LHCN-M2 (cell line): ENCODE measurements at regions not wholly inside any gene's neighbourhood (a gene's known extent, or its start where the extent isn't known, plus 50 kb on each side); places are given as distances from the start of the nearest gene placed in this dataset.

Experiments
- DNase-seq: peaks from one replicate; pipeline ENCODE4 v3.0.0-alpha.2; 2012; ENCODE audit warnings: low read depth

GRCh38 chr13:84885868-84886267 lies 913.4 kb downstream of the SLITRK6 start:
- DNase-seq = no peak

GRCh38 chr13:84873951-84874350 lies 925.3 kb downstream of the SLITRK6 start:
- no peak for DNase-seq

DNA sequence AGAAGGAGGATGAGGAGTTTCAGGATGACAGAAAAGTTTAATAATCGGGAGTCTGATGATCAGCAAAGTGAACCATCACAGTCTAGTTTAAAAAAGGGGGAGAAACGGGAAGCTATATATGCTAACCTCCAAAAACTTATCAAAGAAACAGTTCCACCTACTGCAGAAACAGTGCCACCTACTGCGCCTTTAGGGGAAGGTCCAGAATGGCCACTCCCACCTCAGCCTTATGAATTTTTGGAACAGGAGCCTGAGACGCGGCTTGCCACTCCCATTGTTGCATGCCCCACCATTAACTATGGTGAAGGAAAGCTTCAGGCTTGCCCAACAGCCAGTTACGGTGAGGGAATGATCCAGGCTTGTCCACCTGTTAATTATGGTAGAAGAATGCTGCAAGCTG lies 929.0 kb downstream of the SLITRK6 start:
- peak; percentile 1 for DNase-seq

GRCh38 chr13:84867246-84867645 lies 932.0 kb downstream of the SLITRK6 start:
- DNase-seq = no peak

DNA sequence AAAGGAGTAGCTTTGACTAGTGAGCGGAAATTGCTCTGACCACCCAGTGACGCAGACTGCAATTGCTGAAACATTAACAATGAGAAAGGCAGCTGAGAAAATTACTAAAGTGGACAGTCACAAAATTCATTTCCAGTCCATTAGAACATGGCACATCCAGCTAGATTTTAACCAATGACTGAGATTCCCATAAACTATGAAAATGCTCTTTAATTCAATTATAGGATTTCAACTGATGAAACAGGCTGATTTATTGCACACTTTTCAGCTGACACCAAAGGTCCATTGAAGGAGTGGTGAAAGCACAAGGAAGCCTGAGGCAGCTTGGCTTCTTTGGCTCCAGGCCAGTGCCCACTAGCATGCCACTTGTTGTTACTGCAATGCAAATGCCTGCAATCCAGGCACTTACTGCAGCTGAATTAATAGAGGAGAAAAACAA lies 933.4 kb downstream of the SLITRK6 start:
- DNase-seq = peak; percentile 1

- DNase-seq = no peak
Observed at GRCh38 chr13:84864341-84864740, 934.9 kb downstream of the SLITRK6 start.

DNA sequence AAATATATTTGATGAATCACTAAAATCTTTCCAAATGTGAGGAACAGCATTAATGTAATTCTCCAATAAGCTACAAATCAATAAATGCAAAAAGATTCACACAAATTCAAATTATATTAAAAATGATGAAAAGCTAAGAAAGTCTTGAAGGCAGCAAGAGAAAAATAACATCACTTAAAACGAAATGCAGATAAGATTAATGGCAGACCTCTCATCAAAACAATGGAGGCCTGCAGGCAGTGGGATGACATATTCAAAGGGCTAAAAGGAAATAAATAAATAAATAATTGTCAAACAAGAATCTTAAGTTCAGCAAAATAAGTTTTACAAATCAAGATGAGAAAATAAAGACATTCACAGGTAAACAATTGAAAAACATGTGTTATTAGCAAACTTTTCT lies 952.1 kb downstream of the SLITRK6 start:
- DNase-seq = no peak

GRCh38 chr13:84845907-84846619 lies 953.2 kb downstream of the SLITRK6 start:
- no peak for DNase-seq

GRCh38 chr13:84844473-84844872 lies 954.7 kb downstream of the SLITRK6 start:
- peak; percentile 4 for DNase-seq

DNA sequence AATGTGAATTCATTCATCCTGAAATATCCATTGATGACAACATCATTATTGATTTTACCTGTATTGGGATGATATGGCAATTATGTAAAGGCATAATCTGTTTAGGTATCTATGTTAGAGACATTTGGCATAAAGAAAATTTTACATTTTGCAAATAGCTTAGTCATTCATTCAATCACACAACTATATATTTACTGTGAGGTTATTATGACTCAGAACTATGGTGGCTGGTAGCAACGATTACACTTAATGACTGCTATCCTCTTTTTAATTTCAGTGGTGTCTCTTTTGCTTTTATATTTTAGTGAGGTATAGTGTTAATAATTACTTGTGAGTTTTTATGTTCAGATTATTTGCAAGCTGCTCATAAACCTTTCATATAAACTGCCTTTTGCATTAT lies 955.9 kb downstream of the SLITRK6 start:
- DNase-seq = no peak

DNA sequence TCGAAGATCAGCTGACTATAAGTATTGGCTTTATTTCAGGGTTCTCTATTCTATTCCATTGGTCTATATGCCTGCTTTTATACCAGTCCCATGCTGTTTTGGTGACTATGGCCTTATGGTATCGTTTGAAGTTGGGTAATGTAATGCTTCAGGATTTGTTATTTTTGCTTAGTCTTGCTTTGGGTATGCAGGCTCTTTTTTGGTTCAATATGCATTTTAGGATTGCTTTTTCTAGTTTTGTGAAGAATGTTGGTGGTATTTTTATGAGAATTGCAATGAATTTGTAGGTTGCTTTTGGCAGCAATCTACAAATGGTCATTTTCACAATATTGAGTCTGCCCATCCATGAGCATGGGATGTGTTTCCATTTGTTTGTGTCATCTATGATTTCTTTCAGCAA lies 951.9 kb upstream of the SLITRK1 start:
- no peak for DNase-seq

GRCh38 chr13:84831666-84832657 lies 949.7 kb upstream of the SLITRK1 start:
- DNase-seq = no peak

DNA sequence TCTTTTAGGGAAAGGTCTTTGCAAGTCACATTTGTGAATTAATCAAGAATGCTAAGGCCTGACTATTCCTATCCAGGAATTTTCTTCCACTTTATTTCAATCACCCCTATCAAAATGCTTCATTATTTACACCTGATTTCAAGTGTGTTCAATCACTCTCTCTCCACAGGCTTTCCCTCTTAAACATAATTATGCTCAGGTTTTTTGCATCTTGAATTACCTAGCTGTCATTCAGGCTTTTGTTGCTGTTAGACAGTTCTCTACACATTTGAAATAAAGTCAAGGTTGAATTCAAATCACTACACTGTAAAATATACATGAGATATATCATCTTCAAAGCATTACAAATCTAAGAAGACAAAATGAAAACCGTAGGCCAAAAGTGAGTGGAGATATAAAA lies 941.3 kb upstream of the SLITRK1 start:
- no peak for DNase-seq

GRCh38 chr13:84821261-84821660 lies 939.0 kb upstream of the SLITRK1 start:
- DNase-seq = peak; percentile 45

DNA sequence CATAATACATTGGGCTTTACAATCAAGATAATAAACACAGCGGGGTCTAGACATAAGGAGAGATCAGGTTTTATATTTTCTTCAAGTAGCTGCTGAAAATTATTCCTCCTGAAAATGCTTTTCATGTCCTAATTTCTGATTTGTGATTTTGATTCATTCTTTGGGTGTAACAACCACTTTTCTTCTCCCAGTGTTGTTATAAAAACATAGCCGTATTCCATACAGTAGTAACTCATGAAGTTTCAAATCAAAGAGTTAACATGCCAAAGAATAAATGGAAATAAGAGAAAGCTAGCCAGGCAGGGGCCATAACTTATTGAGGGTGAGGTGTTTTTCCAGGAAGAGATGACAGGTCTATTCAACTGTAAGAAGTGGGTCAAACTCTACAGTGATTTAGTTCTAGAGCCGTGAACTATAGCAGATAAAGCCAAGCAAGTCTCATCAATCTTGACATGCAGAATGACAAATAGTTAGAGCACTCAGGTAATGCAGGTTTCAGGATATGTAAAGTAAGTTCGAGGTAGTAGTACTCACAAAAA lies 934.4 kb upstream of the SLITRK1 start:
- no peak for DNase-seq

DNA sequence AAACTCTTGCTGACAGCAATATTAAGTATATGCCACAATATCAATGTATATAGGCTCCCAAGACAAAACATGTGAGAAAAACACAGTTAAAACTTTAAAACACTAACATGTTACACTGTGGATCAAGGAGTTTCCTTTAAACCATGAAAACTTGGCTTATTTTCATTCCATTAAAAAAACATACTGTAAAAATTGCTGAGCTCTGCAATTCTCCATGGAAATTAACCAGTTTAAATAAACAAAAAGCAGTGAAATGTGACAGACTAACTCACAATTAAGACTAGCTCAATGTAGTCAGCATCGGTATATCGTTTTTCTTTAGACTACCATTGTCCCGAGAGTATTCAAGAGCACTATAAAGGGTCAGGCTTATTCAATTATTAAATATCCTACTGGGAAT lies 930.5 kb upstream of the SLITRK1 start:
- no peak for DNase-seq

GRCh38 chr13:84812078-84812477 lies 929.8 kb upstream of the SLITRK1 start:
- DNase-seq = no peak

DNA sequence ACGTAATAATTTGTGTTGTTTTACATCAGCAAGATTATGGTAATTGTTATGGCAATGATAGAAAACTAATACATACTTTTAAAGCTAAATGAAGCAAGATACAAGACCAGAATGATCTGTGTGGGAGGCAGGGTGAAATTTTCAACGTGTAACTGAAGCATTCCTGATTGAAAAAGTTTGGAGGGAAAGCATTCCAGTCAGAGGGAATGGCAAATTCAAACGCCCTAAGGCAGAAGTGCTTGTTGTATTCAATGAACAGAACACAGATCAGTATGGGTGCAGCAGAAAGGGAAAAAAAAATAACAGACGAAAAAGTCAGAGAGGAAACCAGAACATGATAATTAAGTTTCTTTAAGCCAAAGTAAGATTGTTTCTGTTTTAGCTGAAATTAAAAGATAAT lies 928.5 kb upstream of the SLITRK1 start:
- DNase-seq = no peak

- no peak for DNase-seq
Observed at GRCh38 chr13:84802073-84802472, 919.8 kb upstream of the SLITRK1 start.

DNA sequence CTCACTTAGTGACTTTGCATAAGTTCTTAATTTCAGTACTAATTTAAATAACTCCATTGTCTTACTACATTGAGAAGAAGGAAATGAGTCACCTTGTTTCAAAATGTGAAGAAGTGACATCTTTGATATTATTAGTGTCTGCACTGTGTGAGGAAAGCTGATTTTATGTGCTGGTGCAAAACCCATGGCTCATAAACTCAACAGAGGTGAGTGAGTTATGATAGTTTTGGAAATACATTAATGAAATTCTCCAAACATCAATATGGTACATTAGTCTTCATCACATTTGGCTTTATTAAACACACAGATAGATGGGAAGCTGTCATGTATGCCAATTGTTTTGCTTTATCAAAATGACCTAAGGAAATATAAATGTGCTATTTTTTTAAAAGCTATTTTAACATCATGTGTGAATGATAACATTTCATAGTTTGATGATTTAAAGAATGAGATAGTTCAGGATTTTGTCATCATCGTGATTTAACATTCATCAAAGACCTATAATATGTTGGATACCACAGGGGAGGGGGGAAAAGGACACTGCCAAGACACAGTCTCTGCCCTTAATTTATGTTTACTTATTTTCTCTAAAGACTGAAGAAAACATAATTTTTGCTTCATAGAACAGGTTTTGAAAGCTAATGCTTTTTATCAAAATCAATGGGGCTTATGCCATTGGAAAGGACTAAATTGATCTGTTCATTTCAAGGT lies 902.3 kb upstream of the SLITRK1 start:
- DNase-seq = no peak

DNA sequence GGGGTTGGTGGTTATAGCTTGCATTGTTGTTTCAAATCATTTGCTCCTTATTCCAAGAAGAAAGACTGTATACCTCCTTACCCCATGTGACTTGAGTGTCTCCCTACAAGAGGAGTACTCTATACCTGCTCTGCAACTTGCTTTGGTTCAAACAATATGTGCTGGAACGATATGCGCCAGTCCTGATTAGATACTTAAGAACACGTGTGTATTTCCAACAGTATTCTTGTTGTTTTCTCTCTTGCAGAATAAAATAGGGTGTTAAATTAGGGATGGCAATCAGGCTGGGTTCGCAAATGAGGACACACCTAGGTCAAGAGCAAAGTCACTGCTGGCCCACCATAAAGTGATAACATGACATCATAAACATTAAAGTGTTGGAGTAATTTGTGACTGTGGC lies 895.0 kb upstream of the SLITRK1 start:
- no peak for DNase-seq

DNA sequence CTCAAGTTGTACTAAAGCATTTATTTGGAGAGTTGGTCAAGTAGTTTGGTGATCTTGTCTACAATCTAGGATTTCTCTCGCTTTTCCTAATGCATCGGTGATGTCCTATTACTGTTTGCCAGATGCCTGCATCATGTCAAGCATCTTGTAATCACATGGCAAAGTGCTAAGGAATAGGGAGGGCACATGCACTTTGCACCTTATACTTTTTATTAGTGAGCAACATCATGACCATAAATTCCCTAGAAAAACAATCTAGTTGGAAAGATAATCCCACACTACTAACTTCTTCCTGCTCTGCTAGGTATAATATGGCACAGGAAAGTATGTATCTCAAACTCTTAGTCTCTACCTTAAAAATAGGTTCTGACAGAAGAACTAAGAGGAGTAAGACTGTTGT lies 894.3 kb upstream of the SLITRK1 start:
- DNase-seq = no peak
